GM12875 (cell line): ENCODE measurements at regions not wholly inside any gene's neighbourhood (a gene's known extent, or its start where the extent isn't known, plus 50 kb on each side); places are given as distances from the start of the nearest gene placed in this dataset.

Experiments
- H3K4me3 ChIP-seq: one replicate; pipeline ENCODE4 v1.5.1; 2011; ENCODE audit warnings: low read depth, low read length, control low read depth
- CTCF ChIP-seq: IDR thresholded peaks from 2 replicates; pipeline ENCODE4 v1.5.1; 2011; ENCODE audit warnings: low read depth, mild to moderate bottlenecking, control low read depth, inconsistent platforms, low read length, moderate library complexity, borderline replicate concordance; ENCODE audit not compliant: insufficient read depth

- H3K4me3 ChIP-seq, result no peak overlapping the region
- no peak for TF ChIP-seq CTCF
Observed at GRCh38 chr20:48262466-48262865, 477.2 kb upstream of the SULF2 start.

- TF ChIP-seq CTCF, result no peak
- no peak overlapping the region for H3K4me3 ChIP-seq
Observed at GRCh38 chr20:48261398-48261910, 476.2 kb upstream of the SULF2 start.

GRCh38 chr20:48260129-48260756 is 475.0 kb upstream of the SULF2 start:
- TF ChIP-seq CTCF, result no peak
- no peak overlapping the region for H3K4me3 ChIP-seq

GRCh38 chr20:48259456-48259855 is 474.2 kb upstream of the SULF2 start:
- no peak for TF ChIP-seq CTCF
- H3K4me3 ChIP-seq, result no peak overlapping the region

- no peak overlapping the region for H3K4me3 ChIP-seq
- no peak for TF ChIP-seq CTCF
Observed at GRCh38 chr20:48257833-48258232, 472.6 kb upstream of the SULF2 start.

- H3K4me3 ChIP-seq, result no peak overlapping the region
- TF ChIP-seq CTCF, result no peak
Observed at GRCh38 chr20:48247961-48248360, 462.7 kb upstream of the SULF2 start.

GRCh38 chr20:48246061-48246790 is 460.9 kb upstream of the SULF2 start:
- H3K4me3 ChIP-seq, result no peak overlapping the region
- TF ChIP-seq CTCF, result no peak
